ENCODE measurements at regions not wholly inside any gene's neighbourhood (a gene's known extent, or its start where the extent isn't known, plus 50 kb on each side); places are given as distances from the start of the nearest gene placed in this dataset.

DNA sequence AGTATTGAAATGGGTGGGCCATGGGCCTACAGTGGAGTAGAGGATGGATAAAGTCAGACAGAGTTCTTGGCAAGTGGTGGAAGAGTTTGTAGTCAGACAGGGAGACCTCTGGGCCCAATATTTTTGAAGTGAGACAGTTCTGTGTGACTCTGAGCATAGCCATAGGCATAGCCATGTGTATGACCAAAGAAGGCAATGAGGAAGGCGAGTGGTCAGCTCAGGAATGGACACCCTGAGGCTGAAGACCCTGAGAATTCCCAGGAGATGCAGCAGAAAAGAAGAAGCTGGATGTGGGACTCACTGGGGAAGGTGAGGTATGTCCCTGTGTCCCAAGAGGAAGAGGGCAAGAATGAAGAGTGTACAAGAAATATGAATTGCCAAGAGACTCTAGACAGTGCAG lies 210.6 kb upstream of the IRF2BP2 start:
- TF ChIP-seq, protein P1, sequence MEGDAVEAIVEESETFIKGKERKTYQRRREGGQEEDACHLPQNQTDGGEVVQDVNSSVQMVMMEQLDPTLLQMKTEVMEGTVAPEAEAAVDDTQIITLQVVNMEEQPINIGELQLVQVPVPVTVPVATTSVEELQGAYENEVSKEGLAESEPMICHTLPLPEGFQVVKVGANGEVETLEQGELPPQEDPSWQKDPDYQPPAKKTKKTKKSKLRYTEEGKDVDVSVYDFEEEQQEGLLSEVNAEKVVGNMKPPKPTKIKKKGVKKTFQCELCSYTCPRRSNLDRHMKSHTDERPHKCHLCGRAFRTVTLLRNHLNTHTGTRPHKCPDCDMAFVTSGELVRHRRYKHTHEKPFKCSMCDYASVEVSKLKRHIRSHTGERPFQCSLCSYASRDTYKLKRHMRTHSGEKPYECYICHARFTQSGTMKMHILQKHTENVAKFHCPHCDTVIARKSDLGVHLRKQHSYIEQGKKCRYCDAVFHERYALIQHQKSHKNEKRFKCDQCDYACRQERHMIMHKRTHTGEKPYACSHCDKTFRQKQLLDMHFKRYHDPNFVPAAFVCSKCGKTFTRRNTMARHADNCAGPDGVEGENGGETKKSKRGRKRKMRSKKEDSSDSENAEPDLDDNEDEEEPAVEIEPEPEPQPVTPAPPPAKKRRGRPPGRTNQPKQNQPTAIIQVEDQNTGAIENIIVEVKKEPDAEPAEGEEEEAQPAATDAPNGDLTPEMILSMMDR (IDR thresholded peaks at IDR 0.05): no peak
- TF ChIP-seq EP300 (IDR thresholded peaks at IDR 0.05): no peak
